COLO829 (cell line): ENCODE measurements at regions not wholly inside any gene's neighbourhood (a gene's known extent, or its start where the extent isn't known, plus 50 kb on each side); places are given as distances from the start of the nearest gene placed in this dataset.
"Not testable (repeated sequence)": the region's sequence is repeated elsewhere in the genome, so short reads cannot be mapped to it uniquely, and the experiment has no call there.

Experiments used
- DNase-seq: peaks from one replicate; pipeline ENCODE4 v3.0.0; 2012; ENCODE audit warnings: low spot score

- no peak for DNase-seq
Observed at GRCh38 chr6:141877275-141877983, 255.3 kb upstream of the GJE1 start.

DNA sequence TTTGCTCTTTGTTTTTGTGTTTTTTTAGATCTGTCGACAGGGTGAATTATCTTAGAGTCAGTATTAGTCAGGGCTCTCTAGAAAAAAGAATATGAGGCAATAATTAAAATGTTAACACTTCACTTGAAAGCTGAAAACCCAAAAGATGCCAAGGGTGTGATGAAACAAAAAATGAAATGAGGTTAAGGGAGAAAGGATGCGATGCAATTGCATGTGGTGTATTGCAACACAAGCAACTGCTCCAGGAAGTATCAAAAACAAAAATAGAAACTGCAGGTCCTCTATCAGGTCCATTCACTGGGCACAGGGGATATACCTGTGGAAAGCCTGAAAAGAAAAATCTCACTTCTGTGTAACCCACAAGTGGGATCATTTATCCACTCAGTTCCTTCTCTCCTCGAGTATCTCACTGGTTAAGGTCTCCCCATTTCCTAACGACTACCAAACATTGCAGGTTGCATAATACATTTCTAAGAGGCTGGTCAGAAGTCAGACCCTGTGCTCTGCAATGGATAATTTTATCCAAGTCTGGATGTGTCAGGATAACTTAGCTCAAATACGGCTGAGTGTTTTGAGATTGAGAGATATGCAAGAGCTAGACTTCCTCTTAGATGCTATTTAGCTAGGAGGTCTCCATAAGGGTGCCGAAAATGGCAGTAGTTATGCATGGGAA, 257.7 kb upstream of the GJE1 start:
- DNase-seq = no peak

GRCh38 chr6:141869509-141869908, 263.2 kb upstream of the GJE1 start:
- not testable (repeated sequence) for DNase-seq

GRCh38 chr6:141867767-141868166, 265.0 kb upstream of the GJE1 start:
- no peak for DNase-seq

GRCh38 chr6:141866731-141867497, 265.8 kb upstream of the GJE1 start:
- DNase-seq = no peak

DNA sequence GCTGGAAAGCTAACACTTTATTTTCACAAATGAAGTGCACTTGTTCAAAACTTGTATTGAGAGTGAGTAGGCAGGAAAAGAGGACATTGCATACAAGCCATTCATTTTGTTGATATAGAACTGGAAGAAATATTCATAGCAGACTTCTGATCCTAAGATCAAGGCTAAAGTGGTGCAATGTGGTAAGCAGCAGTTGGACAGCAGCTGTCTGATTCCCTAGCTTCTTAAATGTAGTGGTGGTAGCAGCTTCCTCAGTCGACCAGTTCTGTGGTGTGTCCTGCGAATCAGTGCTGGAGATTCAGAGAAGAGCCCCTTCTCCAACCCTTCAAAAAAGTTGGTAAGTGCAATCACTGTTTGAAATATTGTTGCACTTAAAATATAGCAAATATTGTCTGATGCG, 281.7 kb upstream of the GJE1 start:
- DNase-seq = no peak

- no peak for DNase-seq
Observed at GRCh38 chr6:141848029-141848890, 284.5 kb upstream of the GJE1 start.

- DNase-seq = no peak
Observed at GRCh38 chr6:141846639-141847038, 286.1 kb upstream of the GJE1 start.

GRCh38 chr6:141843178-141843834, 289.4 kb upstream of the GJE1 start:
- DNase-seq = no peak

DNA sequence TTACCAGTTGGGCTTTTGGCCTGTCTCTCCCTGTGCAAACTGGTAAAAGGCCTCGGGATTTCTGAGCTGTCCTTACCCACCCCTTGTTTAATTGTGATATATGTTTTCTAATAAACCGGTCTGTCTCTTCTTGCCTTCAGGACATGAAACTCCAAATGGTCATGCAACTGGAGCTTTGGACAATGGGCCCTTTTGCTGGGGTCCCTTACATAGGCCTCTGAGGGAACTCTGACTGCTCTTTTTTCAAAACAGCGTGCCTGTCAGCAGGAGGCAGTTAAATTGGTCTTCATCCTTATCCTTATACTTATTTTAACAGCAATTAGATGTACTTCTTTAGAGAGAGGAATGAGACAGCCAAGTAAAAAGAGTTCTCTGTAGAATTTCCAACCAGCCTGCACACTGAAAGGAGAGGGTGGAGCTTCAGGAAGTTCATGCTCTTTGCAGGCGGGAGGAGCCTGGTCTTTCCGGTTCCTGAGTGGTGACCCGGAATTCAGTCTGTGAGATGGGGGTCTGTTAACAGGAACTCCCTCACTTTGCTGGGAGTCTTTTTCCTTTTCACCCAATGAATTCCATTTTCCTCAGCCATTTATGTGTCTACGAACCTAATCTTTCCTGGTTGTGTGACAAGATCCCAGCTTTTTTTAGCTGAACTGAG, 299.6 kb upstream of the GJE1 start:
- peak; percentile 40 for DNase-seq

DNA sequence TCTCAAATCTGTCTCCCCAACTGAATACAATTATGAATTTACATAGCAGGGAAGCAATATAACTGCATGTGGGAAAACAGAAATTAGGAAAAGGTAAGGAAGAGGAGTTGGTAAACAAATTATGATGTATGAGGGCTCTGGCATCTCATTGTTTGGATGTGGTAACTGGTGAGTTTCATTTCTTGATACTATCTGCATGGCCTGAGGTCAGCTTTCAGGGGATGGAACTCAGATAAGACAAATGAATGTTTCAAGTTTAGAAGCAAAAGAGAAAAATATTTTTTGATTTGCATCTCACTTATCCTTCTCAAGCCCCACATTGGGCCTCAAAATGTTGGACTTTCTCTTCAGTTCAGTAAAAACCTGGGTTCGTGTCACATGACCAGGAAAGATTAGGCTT, 302.2 kb upstream of the GJE1 start:
- no peak for DNase-seq

DNA sequence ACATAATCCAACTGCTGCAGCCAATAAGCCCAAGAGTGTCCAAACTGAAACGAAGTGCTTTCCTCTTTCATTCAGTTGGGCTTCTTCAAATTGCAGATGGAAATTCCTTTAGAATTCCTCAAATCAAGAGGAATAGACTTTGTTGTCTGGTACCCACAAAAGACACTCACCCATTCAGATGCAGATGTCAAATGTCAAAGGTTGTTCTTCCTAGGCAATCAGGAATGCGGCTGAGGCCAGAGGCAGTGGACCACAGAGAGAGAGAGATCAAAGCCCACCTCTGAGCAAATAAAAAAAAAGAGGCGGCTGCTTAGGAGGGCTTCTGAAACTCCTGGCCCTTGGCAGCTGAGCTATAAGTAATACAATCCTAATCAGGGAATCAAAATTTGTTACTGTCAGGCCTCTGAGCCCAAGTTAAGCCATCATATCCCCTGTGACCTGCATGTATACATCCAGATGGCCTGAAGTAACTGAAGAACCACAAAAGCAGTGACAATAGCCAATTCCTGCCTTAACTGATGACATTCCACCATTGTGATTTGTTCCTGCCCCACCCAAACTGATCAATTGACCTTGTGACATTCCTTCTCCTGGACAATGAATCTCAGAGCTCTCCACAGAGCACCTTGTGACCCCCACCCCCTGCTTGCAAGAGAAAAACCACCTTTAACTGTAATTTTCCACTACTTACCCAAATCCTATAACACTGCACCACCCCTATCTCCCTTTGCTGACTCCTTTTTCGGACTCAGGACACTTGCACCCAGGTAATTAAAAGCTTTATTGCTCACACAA, 303.0 kb upstream of the GJE1 start:
- no peak for DNase-seq

DNA sequence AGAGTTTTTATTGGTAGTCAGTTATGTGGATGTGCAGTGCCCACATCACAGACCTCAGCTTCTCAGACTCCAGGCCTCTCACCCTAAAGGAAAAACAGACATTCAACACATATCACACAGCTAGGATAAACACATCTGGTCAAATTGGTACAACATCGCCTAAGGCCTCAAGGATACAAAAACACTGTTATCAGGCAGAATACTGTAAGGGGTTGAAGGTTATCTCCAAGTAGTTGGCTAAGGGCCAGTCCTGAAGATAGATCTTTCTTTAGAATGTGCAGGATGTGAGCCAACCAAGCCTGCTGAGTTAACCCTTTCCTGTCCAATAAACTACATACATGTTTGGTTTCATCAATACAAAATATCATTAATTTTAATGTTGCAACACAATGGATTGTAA, 308.4 kb upstream of the GJE1 start:
- DNase-seq = no peak

DNA sequence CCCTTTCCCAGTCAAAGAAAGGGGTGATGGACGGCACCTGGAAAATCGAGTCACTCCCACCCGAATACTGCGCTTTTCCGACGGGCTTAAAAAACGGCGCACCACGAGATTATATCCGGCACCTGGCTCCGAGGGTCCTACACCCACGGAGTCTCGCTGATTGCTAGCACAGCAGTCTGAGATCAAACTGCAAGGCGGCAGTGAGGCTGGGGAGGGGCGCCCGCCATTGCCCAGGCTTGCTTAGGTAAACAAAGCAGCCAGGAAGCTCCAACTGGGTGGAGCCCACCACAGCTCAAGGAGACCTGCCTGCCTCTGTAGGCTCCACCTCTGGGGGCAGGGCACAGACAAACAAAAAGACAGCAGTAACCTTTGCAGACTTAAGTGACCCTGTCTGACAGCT, 317.7 kb upstream of the GJE1 start:
- not testable (repeated sequence) for DNase-seq

DNA sequence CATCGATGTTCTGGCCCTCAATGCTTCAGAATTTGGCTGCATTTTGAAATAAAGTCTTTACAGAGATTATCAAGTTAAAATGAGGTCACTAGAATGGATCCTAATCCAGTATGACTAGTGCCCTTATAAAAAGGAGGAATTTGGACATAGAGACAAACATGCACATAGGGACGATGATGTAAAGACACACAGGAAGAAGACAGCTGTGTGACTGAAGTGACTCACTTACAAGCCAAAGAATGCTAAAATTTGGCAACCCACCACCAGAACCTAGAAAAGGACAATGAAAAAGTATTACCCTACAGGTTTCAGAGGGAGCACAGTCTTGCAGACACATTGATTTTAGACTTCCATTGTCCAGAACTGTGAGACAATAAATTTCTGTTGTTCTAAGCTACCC, 322.8 kb upstream of the GJE1 start:
- DNase-seq = no peak

- no peak for DNase-seq
Observed at GRCh38 chr6:141808662-141809061, 324.1 kb upstream of the GJE1 start.

DNA sequence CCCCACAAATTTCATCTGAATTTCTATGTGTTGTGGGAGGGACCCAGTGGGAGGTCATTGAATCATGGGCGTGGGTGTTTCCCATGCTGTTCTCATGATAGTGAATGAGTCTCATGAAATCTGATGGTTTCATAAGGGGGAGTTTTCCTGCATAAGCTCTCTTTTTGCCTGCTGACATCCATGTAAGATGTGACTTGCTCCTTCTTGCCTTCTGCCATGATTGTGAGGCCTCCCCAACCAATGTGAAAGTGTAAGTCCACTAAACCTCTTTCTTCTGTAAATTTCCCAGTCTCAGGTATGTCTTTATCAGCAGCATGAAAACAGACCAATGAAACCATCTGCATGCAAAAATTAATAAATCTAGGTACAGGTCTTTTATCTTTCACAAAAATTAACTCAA, 331.8 kb upstream of the GJE1 start:
- not testable (repeated sequence) for DNase-seq

- DNase-seq = no peak
Observed at GRCh38 chr6:141790921-141791320, 341.8 kb upstream of the GJE1 start.

DNA sequence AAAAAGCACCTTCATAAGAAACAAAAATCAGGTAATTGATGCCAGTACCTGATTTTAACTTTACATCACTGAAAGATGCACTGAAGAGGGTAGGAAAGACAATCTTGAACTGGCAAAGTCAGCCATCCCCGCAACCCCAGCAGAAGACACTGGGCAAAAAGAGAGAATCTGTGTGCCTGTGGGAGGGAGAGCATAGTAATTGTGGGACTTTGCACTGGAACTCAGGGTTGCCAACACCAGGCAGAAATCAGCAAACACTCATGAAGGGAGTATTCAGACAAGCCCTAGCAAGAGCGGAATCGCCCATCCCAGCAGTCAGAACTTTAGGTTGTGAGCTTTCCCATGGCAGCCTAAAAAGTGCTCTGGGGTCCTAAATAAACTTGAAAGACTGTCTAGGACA, 344.6 kb upstream of the GJE1 start:
- DNase-seq = no peak

- DNase-seq = no peak
Observed at GRCh38 chr6:141783585-141783984, 349.1 kb upstream of the GJE1 start.
